DMS79 treated with DMSO at 0.1 percent for 48 hours (cell line): ENCODE measurements at regions not wholly inside any gene's neighbourhood (a gene's known extent, or its start where the extent isn't known, plus 50 kb on each side); places are given as distances from the start of the nearest gene placed in this dataset.
A peak's percentile ranks its signal among the peaks of the same experiment; 100 is the strongest.

Experiments
- DNase-seq: peaks from one replicate; lab custom pipeline; 2025; lab: John Stamatoyannopoulos, UW

GRCh38 chr1:8267307-8267706 is 50.6 kb upstream of the SLC45A1 start:
- no peak for DNase-seq

- DNase-seq = no peak
These were observed 51.3 kb upstream of the SLC45A1 start for GRCh38 chr1:8266436-8267165.

- DNase-seq = no peak
These were observed 54.1 kb upstream of the SLC45A1 start for GRCh38 chr1:8263791-8264190.

- DNase-seq = no peak
These were observed 56.5 kb upstream of the SLC45A1 start for GRCh38 chr1:8261398-8261762.

- DNase-seq = peak; percentile 81
These were observed 58.2 kb upstream of the SLC45A1 start for GRCh38 chr1:8259498-8260290.

GRCh38 chr1:8257621-8258020 is 60.3 kb upstream of the SLC45A1 start:
- DNase-seq = no peak

- DNase-seq = no peak
These were observed 61.6 kb upstream of the SLC45A1 start for GRCh38 chr1:8256321-8256720.

GRCh38 chr1:8255712-8256111 is 62.2 kb upstream of the SLC45A1 start:
- DNase-seq = no peak

- no peak for DNase-seq
These were observed 65.5 kb upstream of the SLC45A1 start for GRCh38 chr1:8252266-8252951.

- DNase-seq = peak; percentile 23
These were observed 66.3 kb upstream of the SLC45A1 start for GRCh38 chr1:8251635-8252034.

- DNase-seq = no peak
These were observed 68.1 kb upstream of the SLC45A1 start for GRCh38 chr1:8249838-8250237.

- no peak for DNase-seq
These were observed 70.0 kb upstream of the SLC45A1 start for GRCh38 chr1:8247811-8248436.

- no peak for DNase-seq
These were observed 73.6 kb upstream of the SLC45A1 start for GRCh38 chr1:8244304-8244703.

- DNase-seq = no peak
These were observed 75.4 kb upstream of the SLC45A1 start for GRCh38 chr1:8242498-8242897.

GRCh38 chr1:8241417-8242014 is 76.4 kb upstream of the SLC45A1 start:
- no peak for DNase-seq

- DNase-seq = no peak
These were observed 78.4 kb upstream of the SLC45A1 start for GRCh38 chr1:8239306-8240023.

- DNase-seq = no peak
These were observed 78.9 kb upstream of the SLC45A1 start for GRCh38 chr1:8239039-8239305.

- DNase-seq = no peak
These were observed 79.5 kb upstream of the SLC45A1 start for GRCh38 chr1:8238141-8239038.

GRCh38 chr1:8232036-8232757 is 85.7 kb upstream of the SLC45A1 start:
- DNase-seq = no peak

- DNase-seq = no peak
These were observed 87.7 kb upstream of the SLC45A1 start for GRCh38 chr1:8230292-8230621.
